H1 (cell line): ENCODE measurements at regions not wholly inside any gene's neighbourhood (a gene's known extent, or its start where the extent isn't known, plus 50 kb on each side); places are given as distances from the start of the nearest gene placed in this dataset.

ENCODE experiments used
- CTCF ChIA-PET: fragments of 300-600 bp; sonication (Branson Sonifier 250); formaldehyde crosslinking; loops from one replicate; lab custom pipeline; 2021; ENCODE audit not compliant: partially characterized antibody; lab: Charles Lee
- POLR2A ChIA-PET: fragments of 300-600 bp; sonication (Branson Sonifier 250); formaldehyde crosslinking; loops from one replicate; lab custom pipeline; 2021; ENCODE audit warnings: inconsistent platforms; ENCODE audit not compliant: partially characterized antibody; lab: Charles Lee
- DNase-seq, 2 experiments: peaks; one replicate each; pipeline versions ENCODE4 v3.0.0 to v3.0.0-alpha.2; 2010 to 2022; ENCODE audit warnings: low spot score in 2 of 2, low read depth in 1 of 2, mixed read lengths in 1 of 2
- FAIRE-seq: peaks from 2 replicates; lab custom pipeline; 2011; peaks lifted over from hg19 to GRCh38; lab: Jason Lieb, UNC
- H2AFZ ChIP-seq: 2 replicates; pipeline ENCODE4 v1.8.1; 2012; ENCODE audit warnings: low read length, inconsistent platforms
- H2AK5ac ChIP-seq: 2 replicates; pipeline ENCODE4 v1.6.1; 2013; ENCODE audit warnings: low read depth, low read length
- H2BK120ac ChIP-seq: replicated peaks from 2 replicates; pipeline ENCODE3; 2013; ENCODE audit warnings: low read depth, low read length, inconsistent platforms
- H2BK12ac ChIP-seq: 2 replicates; pipeline ENCODE4 v1.6.1; 2013; ENCODE audit warnings: low read depth, low read length
- H2BK15ac ChIP-seq: 2 replicates; pipeline ENCODE4 v1.6.1; 2013; ENCODE audit warnings: low read length
- H2BK20ac ChIP-seq: 2 replicates; pipeline ENCODE4 v1.6.1; 2013; ENCODE audit warnings: low read length
- H2BK5ac ChIP-seq: 2 replicates; pipeline ENCODE4 v1.6.1; 2013; ENCODE audit warnings: low read depth, low read length
- H3K14ac ChIP-seq: 2 replicates; pipeline ENCODE4 v1.6.1; 2013; ENCODE audit warnings: inconsistent platforms; ENCODE audit not compliant: insufficient read length
- H3K18ac ChIP-seq: 2 replicates; pipeline ENCODE4 v1.6.1; 2013; ENCODE audit warnings: low read length; ENCODE audit errors: extremely low read depth
- H3K23ac ChIP-seq: 2 replicates; pipeline ENCODE4 v1.6.1; 2013; ENCODE audit warnings: inconsistent platforms; ENCODE audit not compliant: insufficient read length
- H3K23me2 ChIP-seq: 2 replicates; pipeline ENCODE4 v1.6.1; 2013; ENCODE audit warnings: low read depth, low read length
- H3K27ac ChIP-seq: 2 replicates; pipeline ENCODE4 v1.6.1; 2011; ENCODE audit warnings: low read depth, low read length, inconsistent platforms
- H3K27me3 ChIP-seq, 4 experiments: replicated peaks in 1 of 4; 1 replicate in 1 of 4; 2 replicates in 3 of 4; pipeline versions ENCODE4 v1.6.1 to v1.8.1; 2011 to 2013; ENCODE audit warnings: low read length in 3 of 4, mild to moderate bottlenecking in 3 of 4, inconsistent platforms in 2 of 4, mixed read lengths in 2 of 4, moderate library complexity in 1 of 4; ENCODE audit not compliant: control insufficient read depth in 3 of 4, insufficient read depth in 3 of 4; ENCODE audit errors: extremely low read depth in 1 of 4
- H3K36me3 ChIP-seq, 4 experiments: 2 replicates each; pipeline versions ENCODE4 v1.6.1 to v1.8.1; 2011 to 2013; ENCODE audit warnings: mild to moderate bottlenecking in 4 of 4, low read length in 3 of 4, moderate library complexity in 2 of 4, control low read depth in 1 of 4, inconsistent platforms in 1 of 4; ENCODE audit not compliant: insufficient read depth in 4 of 4, control insufficient read depth in 2 of 4
- H3K4ac ChIP-seq: replicated peaks from 2 replicates; pipeline ENCODE3; 2013; ENCODE audit warnings: low read length, low read depth, mixed read lengths, inconsistent platforms; ENCODE audit not compliant: insufficient read length
- H3K4me1 ChIP-seq, 4 experiments: replicated peaks in 1 of 4; 1 replicate in 1 of 4; 2 replicates in 3 of 4; pipeline versions ENCODE4 v1.6.1 to v1.8.1; 2011 to 2013; ENCODE audit warnings: low read length in 3 of 4, inconsistent platforms in 2 of 4, mixed read lengths in 1 of 4; ENCODE audit not compliant: insufficient read depth in 4 of 4, control insufficient read depth in 3 of 4
- H3K4me2 ChIP-seq, 2 experiments: 2 replicates each; pipeline versions ENCODE4 v1.6.1 to v1.8.1; 2011 to 2013; ENCODE audit warnings: low read depth in 2 of 2, low read length in 2 of 2, control low read depth in 1 of 2, inconsistent platforms in 1 of 2, mild to moderate bottlenecking in 1 of 2; ENCODE audit not compliant: insufficient read depth in 1 of 2
- H3K4me3 ChIP-seq, 4 experiments: fragments of 200-600, 300-600 bp in 1 of 4; sonication (generic), shearing (Covaris generic), sonication (Bioruptor Twin) in 1 of 4; 2 replicates each; pipeline versions ENCODE4 v1.5.1 to v1.8.1; 2011 to 2016; ENCODE audit warnings: low read length in 4 of 4, low read depth in 3 of 4, control low read depth in 2 of 4, inconsistent platforms in 2 of 4, mild to moderate bottlenecking in 2 of 4, mixed read lengths in 1 of 4, moderate library complexity in 1 of 4; ENCODE audit not compliant: insufficient read depth in 2 of 4; ENCODE audit errors: extremely low read depth in 1 of 4
- H3K56ac ChIP-seq: replicated peaks from 2 replicates; pipeline ENCODE3; 2013; ENCODE audit warnings: low read depth, mild to moderate bottlenecking, mixed read lengths, low read length, inconsistent platforms; ENCODE audit not compliant: insufficient read length
- H3K79me1 ChIP-seq: 2 replicates; pipeline ENCODE4 v1.6.1; 2013; ENCODE audit warnings: low read depth, low read length, control low read depth
- H3K79me2 ChIP-seq, 2 experiments: 2 replicates each; pipeline versions ENCODE4 v1.6.1 to v1.8.1; 2012 to 2013; ENCODE audit warnings: low read length in 2 of 2, mild to moderate bottlenecking in 2 of 2, inconsistent platforms in 1 of 2; ENCODE audit not compliant: insufficient read depth in 2 of 2, control insufficient read depth in 1 of 2
- H3K9ac ChIP-seq, 4 experiments: replicated peaks in 1 of 4; 1 replicate in 1 of 4; 2 replicates in 3 of 4; pipeline versions ENCODE4 v1.6.1 to v1.8.1; 2011 to 2013; ENCODE audit warnings: low read depth in 3 of 4, low read length in 3 of 4, control low read depth in 2 of 4, mild to moderate bottlenecking in 2 of 4, moderate library complexity in 2 of 4, inconsistent platforms in 1 of 4; ENCODE audit errors: extremely low read depth in 1 of 4
- H3K9me3 ChIP-seq, 2 experiments: 2 replicates each; pipeline versions ENCODE4 v1.6.1 to v1.8.1; 2012 to 2013; ENCODE audit warnings: mild to moderate bottlenecking in 2 of 2, moderate library complexity in 2 of 2, control low read depth in 1 of 2, inconsistent platforms in 1 of 2, low read depth in 1 of 2, low read length in 1 of 2, mixed read lengths in 1 of 2; ENCODE audit not compliant: insufficient read depth in 2 of 2
- H4K20me1 ChIP-seq, 2 experiments: replicated peaks in 1 of 2; 2 replicates each; pipeline versions ENCODE3 to v1.8.1; 2011 to 2013; ENCODE audit warnings: inconsistent platforms in 2 of 2, low read length in 2 of 2, mild to moderate bottlenecking in 1 of 2; ENCODE audit not compliant: insufficient read depth in 2 of 2, control insufficient read depth in 1 of 2
- H4K5ac ChIP-seq: 2 replicates; pipeline ENCODE4 v1.6.1; 2013; ENCODE audit warnings: low read length, low read depth, mixed read lengths, inconsistent platforms; ENCODE audit not compliant: insufficient read length
- H4K8ac ChIP-seq: 2 replicates; pipeline ENCODE4 v1.8.0; 2013; ENCODE audit warnings: mild to moderate bottlenecking, moderate library complexity, low read length, inconsistent platforms; ENCODE audit not compliant: insufficient read depth; ENCODE audit errors: extremely low read depth
- H4K91ac ChIP-seq: replicated peaks from 2 replicates; pipeline ENCODE3; 2013; ENCODE audit warnings: low read length, mixed read lengths, inconsistent platforms; ENCODE audit not compliant: insufficient read length
- BCL11A ChIP-seq, 2 experiments: IDR thresholded peaks; one replicate each; pipeline ENCODE4 v1.6.1; 2011; ENCODE audit warnings: low read depth in 2 of 2, low read length in 2 of 2, mild to moderate bottlenecking in 2 of 2
- CTBP2 ChIP-seq: IDR thresholded peaks from 2 replicates; pipeline ENCODE4 v1.7.0; 2011; ENCODE audit warnings: borderline replicate concordance, mild to moderate bottlenecking, moderate library complexity, mixed read lengths, low read length; ENCODE audit not compliant: insufficient read depth, insufficient read length
- EGR1 ChIP-seq: IDR thresholded peaks from 2 replicates; pipeline ENCODE4 v1.6.1; 2011; ENCODE audit warnings: low read depth, low read length, borderline replicate concordance
- EP300 ChIP-seq, 2 experiments: IDR thresholded peaks; 1 replicate in 1 of 2; 2 replicates in 1 of 2; pipeline ENCODE4 v1.6.1; 2011 to 2012; ENCODE audit warnings: low read depth in 2 of 2, low read length in 2 of 2, mild to moderate bottlenecking in 2 of 2, borderline replicate concordance in 1 of 2, inconsistent platforms in 1 of 2, moderate library complexity in 1 of 2
- FOSL1 ChIP-seq: IDR thresholded peaks from 2 replicates; pipeline ENCODE4 v1.6.1; 2011; ENCODE audit warnings: mild to moderate bottlenecking, low read depth, low read length, moderate library complexity; ENCODE audit not compliant: insufficient read depth
- GABPA ChIP-seq: IDR thresholded peaks from 2 replicates; pipeline ENCODE4 v1.6.1; 2011; ENCODE audit warnings: mild to moderate bottlenecking, low read length, moderate library complexity, borderline replicate concordance; ENCODE audit not compliant: insufficient read depth
- RNF2 ChIP-seq: fragments of 200-900, 300-1000 bp; sonication (generic); IDR thresholded peaks from 2 replicates; pipeline ENCODE4 v1.7.1; 2016; ENCODE audit warnings: borderline replicate concordance, low read depth, mild to moderate bottlenecking, antibody characterized with exemption, low read length; ENCODE audit not compliant: poor library complexity, severe bottlenecking; ENCODE audit errors: missing control alignments
- TEAD4 ChIP-seq: IDR thresholded peaks from 2 replicates; pipeline ENCODE4 v1.6.1; 2012; ENCODE audit warnings: low read depth, low read length, inconsistent platforms, mixed read lengths
- WGBS, 2 experiments: shearing (Covaris generic) in 1 of 2; methylation state at CpG; one replicate each; pipeline versions ENCODE4 v1.1.6 to v1.1.7; 2013 to 2015; ENCODE audit warnings: low lambda C conversion rate in 2 of 2, mixed read lengths in 2 of 2, inconsistent platforms in 1 of 2, low coverage in 1 of 2, missing lambda C conversion rate in 1 of 2; ENCODE audit not compliant: insufficient replicate concordance in 2 of 2, insufficient coverage in 1 of 2, insufficient read length in 1 of 2; ENCODE audit errors: extremely low coverage in 1 of 2, missing lambda C conversion rate in 1 of 2; 5-methylcytosine and 5-hydroxymethylcytosine counted together
- TF ChIP-seq, protein P1 (sequence below): IDR thresholded peaks from 2 replicates; pipeline ENCODE4 v1.6.1; 2011; ENCODE audit warnings: low read depth, mild to moderate bottlenecking, low read length; ENCODE audit not compliant: insufficient read depth

DNA sequence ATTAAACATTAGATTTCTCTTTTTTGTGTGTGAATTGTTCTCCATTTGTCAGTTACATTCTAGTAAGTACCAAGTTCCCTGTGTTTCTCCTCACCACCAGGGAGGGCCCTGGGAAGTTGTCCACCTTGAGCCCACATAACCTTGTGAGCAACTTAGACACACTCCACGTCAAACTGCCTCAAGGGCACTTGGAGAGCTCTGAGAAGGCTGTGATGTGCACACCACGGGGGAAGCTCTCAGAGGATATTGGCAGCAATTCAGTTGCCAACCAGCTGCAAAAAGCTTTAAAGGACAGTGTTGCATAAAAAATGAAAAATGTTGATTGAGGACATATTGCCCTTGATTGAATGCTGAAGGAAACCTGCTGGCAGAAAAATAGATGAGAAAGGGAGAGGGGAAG lies 743.6 kb downstream of the RNF144A start:
- Histone ChIP-seq H3K27me3 (no peaks in the 10 kb centered on the region), H4K5ac (no peak overlapping the region), H3K79me2 (no peaks in the 10 kb centered on the region), H3K4ac (no peak overlapping the region), H2AFZ (no peak overlapping the region), H2BK120ac (no peak overlapping the region), H4K20me1 (no peaks in the 10 kb centered on the region), H3K56ac (no peak overlapping the region), H2BK12ac (no peak overlapping the region), H3K9ac (no peak overlapping the region), H3K4me1 (peaks cover 0 to 1% (median 0%) of the 10 kb centered on the region in 4 experiments; a peak in 1 of 7 replicates), H2BK5ac (no peak overlapping the region), H3K14ac (no peak overlapping the region), H3K23ac (no peak overlapping the region), H2BK20ac (no peak overlapping the region)
- POLR2A ChIA-PET, result no interaction called here
- TF ChIP-seq EP300 (IDR thresholded peaks at IDR 0.05; ENCODE audit: borderline replicate concordance in 1 of 2, low read depth in 2 of 2, low read length in 2 of 2), result no peak
- TF ChIP-seq CTBP2, result no peak
- TF ChIP-seq BCL11A (IDR thresholded peaks at IDR 0.05; ENCODE audit: low read depth in 2 of 2, low read length in 2 of 2), result no peak
- TF ChIP-seq, protein P1, sequence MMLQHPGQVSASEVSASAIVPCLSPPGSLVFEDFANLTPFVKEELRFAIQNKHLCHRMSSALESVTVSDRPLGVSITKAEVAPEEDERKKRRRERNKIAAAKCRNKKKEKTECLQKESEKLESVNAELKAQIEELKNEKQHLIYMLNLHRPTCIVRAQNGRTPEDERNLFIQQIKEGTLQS, result no peak
- TF ChIP-seq RNF2, result no peak
- no peak for TF ChIP-seq TEAD4
- no peak for TF ChIP-seq EGR1
- TF ChIP-seq GABPA, result no peak
- no peak for TF ChIP-seq FOSL1
- TF ChIP-seq, all 59 proteins: peak for 0
- CTCF ChIA-PET, result interaction anchor here (3.2 kb wide), 1 partner anchor 11 kb away, joined by 20 read pairs; no protein-coding TSS in a partner anchor
- no peak for FAIRE-seq
- DNase-seq, result no peak
- Histone ChIP-seq H2AK5ac (no peak overlapping the region), H3K4me3 (no peak overlapping the region; a peak in 1 of 8 replicates), H4K8ac (no peak overlapping the region), H3K79me1 (no peaks in the 10 kb centered on the region), H3K4me2 (no peak overlapping the region), H3K23me2 (no peaks in the 10 kb centered on the region), H4K91ac (no peak overlapping the region), H3K36me3 (no peaks in the 10 kb centered on the region; a peak in 1 of 8 replicates), H3K27ac (no peak overlapping the region), H3K9me3 (peaks cover 0 to 8% of the 10 kb centered on the region in 2 experiments; a peak in 1 of 4 replicates), H2BK15ac (no peak overlapping the region), H3K18ac (no peak overlapping the region)
- 93% methylated on average over 2 of the region's 2 CpGs; no CpG with 5 or more reads in 1 of the 2 experiments for WGBS, 2 experiments
